ENCODE measurements at regions not wholly inside any gene's neighbourhood (a gene's known extent, or its start where the extent isn't known, plus 50 kb on each side); places are given as distances from the start of the nearest gene placed in this dataset.

DNA sequence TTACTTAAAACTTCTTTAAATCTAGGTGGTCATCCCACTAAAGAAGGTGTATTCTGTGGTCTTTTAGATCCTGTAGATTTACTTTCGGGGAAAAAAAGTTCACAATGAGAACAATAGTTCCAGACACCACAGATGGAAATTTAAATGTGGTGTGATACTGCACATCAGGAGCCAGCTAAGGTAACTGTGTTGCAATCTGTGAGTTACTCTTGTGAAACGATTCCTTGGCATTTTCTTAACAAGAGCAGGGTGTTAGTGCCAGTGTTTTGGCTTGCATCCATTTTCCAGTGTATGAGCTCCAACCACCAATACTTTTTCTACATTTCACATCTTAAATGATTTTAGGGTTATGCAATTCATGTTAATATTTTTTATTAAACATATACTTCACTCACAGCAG, 674.5 kb downstream of the CETN3 start:
- Histone ChIP-seq H3K27me3 (ENCODE audit: low read depth) (no peaks in the 10 kb centered on the region), H3K27ac (replicated peaks) (no peak overlapping the region), H3K36me3 (no peaks in the 10 kb centered on the region), H3K9me3 (replicated peaks) (peaks cover 9% of the 10 kb centered on the region), H3K4me1 (no peaks in the 10 kb centered on the region), H3K4me3 (no peak overlapping the region)
- no peak for DNase-seq
- intact Hi-C loops (cut with micrococcal nuclease): no loop called here
- TF ChIP-seq, protein P1, sequence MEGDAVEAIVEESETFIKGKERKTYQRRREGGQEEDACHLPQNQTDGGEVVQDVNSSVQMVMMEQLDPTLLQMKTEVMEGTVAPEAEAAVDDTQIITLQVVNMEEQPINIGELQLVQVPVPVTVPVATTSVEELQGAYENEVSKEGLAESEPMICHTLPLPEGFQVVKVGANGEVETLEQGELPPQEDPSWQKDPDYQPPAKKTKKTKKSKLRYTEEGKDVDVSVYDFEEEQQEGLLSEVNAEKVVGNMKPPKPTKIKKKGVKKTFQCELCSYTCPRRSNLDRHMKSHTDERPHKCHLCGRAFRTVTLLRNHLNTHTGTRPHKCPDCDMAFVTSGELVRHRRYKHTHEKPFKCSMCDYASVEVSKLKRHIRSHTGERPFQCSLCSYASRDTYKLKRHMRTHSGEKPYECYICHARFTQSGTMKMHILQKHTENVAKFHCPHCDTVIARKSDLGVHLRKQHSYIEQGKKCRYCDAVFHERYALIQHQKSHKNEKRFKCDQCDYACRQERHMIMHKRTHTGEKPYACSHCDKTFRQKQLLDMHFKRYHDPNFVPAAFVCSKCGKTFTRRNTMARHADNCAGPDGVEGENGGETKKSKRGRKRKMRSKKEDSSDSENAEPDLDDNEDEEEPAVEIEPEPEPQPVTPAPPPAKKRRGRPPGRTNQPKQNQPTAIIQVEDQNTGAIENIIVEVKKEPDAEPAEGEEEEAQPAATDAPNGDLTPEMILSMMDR (IDR thresholded peaks at IDR 0.05; ENCODE audit: borderline replicate concordance): no peak

DNA sequence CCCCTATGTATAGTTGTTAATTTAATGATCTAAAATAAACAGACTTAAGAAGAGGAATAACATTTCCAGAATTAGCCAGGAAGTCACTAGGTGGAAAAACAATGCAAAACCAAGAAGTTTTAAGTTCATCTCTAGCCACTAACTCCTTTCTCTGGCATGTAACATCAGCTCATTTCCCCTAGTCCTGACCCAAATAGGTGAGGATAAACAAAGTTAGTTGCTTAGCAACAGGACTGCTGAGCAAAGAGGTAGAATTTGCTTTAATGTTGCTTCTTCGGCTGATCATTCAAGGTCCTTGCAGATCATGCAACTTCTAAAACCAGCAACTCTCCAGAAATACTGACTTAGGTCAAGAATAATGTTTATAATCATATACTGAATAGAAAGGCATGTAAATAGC, 675.8 kb downstream of the CETN3 start:
- Histone ChIP-seq H3K27me3 (ENCODE audit: low read depth) (no peaks in the 10 kb centered on the region), H3K9me3 (replicated peaks) (peaks cover 5% of the 10 kb centered on the region), H3K36me3 (no peaks in the 10 kb centered on the region), H3K4me1 (peaks cover 11% of the 10 kb centered on the region), H3K4me3 (no peak overlapping the region), H3K27ac (replicated peaks) (no peak overlapping the region)
- DNase-seq: no peak
- TF ChIP-seq, protein P1 (IDR thresholded peaks at IDR 0.05; ENCODE audit: borderline replicate concordance): no peak
- intact Hi-C loops (cut with micrococcal nuclease): no loop called here

DNA sequence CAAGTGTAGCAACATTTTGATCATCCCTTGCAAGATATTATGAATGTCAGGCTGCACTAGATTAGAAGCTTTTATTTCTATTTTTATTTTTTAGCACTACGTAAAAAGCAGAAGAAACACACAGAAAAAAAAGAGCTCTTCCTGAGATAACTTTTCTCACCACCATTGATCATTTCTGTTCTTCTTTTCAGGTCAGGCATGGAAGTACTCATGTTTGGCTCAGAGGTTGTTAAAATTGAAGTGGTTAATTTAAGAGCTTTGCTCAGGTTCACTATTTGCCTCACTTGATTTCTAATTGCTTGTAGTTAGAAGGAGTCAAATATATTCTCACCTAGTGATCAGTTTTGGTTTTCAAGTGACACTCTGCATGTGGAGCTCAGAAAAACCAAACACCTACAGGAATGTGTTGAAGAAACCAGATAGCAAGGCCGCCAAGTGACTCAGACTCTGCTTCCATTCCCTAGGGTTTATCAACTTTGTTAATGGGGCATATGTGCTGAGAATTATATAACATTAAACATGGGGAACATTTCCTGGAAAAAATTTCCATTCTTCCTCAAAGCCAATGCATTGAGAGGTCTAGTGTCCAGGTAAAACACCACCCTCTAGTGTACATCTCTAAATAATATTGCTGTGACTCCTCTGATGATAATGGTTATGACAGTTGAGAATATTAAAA, 679.8 kb downstream of the CETN3 start:
- TF ChIP-seq, protein P1 (IDR thresholded peaks at IDR 0.05; ENCODE audit: borderline replicate concordance): no peak
- intact Hi-C loops (cut with micrococcal nuclease): no loop called here
- DNase-seq: no peak
- Histone ChIP-seq H3K4me1 (peaks cover 17% of the 10 kb centered on the region), H3K9me3 (replicated peaks) (no peaks in the 10 kb centered on the region), H3K27ac (replicated peaks) (no peak overlapping the region), H3K27me3 (ENCODE audit: low read depth) (no peaks in the 10 kb centered on the region), H3K36me3 (no peaks in the 10 kb centered on the region), H3K4me3 (no peak overlapping the region)

DNA sequence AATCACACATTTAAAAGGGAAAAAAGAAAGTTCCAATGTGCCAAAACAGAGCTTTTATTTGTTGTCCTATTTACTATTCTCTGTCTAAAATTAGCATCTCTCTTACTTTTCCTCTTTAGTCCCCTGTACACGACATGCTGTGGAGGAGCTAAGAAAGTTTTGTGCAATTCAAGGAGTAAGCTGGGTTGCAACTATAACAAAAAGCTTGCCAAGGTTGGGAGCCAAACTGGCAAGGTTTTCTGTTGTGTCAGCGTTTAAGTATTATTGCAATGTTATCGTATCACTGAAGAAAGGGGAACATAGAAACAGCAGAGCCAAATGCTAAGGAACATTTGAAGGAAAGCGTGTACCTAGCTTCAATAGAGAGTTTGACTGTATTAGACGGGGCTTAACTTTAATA, 680.8 kb downstream of the CETN3 start:
- no peaks in the 10 kb centered on the region for H3K27me3 ChIP-seq (ENCODE audit: low read depth)
- H3K36me3 ChIP-seq: no peaks in the 10 kb centered on the region
- TF ChIP-seq, protein P1 (IDR thresholded peaks at IDR 0.05; ENCODE audit: borderline replicate concordance): no peak
- no peak overlapping the region for H3K4me3 ChIP-seq
- no peaks in the 10 kb centered on the region for H3K9me3 ChIP-seq (replicated peaks)
- peaks cover 17% of the 10 kb centered on the region for H3K4me1 ChIP-seq
- intact Hi-C loops (cut with micrococcal nuclease): no loop called here
- peak; percentile 12 for DNase-seq
- H3K27ac ChIP-seq (replicated peaks): no peak overlapping the region

DNA sequence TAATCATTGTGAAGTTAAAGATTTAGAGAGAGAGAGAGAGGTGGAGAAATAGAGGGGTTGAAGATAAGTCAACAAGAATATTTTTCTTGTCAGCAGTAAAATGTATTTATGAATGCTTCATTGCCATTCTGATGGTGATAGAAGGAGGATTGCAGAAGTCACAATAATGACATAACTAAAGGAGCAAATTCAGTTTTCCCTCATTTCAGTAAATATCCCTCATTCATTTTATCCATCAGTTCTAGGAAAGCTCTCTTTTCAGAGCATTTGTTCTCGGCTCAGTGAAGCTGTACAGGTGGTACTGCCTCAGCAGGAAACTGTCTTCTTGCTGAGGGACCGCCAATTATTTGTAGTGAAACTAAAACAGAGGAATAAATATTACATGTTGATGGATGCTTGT, 681.4 kb downstream of the CETN3 start:
- intact Hi-C loops (cut with micrococcal nuclease): no loop called here
- no peak for DNase-seq
- H3K27me3 ChIP-seq (ENCODE audit: low read depth): no peaks in the 10 kb centered on the region
- H3K36me3 ChIP-seq: no peaks in the 10 kb centered on the region
- no peaks in the 10 kb centered on the region for H3K9me3 ChIP-seq (replicated peaks)
- peaks cover 17% of the 10 kb centered on the region for H3K4me1 ChIP-seq
- no peak overlapping the region for H3K4me3 ChIP-seq
- TF ChIP-seq, protein P1 (IDR thresholded peaks at IDR 0.05; ENCODE audit: borderline replicate concordance): no peak
- no peak overlapping the region for H3K27ac ChIP-seq (replicated peaks)

Measured in left ventricle myocardium inferior (tissue), 1 donor.